Mesothelial cell of epicardium (in vitro differentiated cells): ENCODE measurements at regions not wholly inside any gene's neighbourhood (a gene's known extent, or its start where the extent isn't known, plus 50 kb on each side); places are given as distances from the start of the nearest gene placed in this dataset.

ENCODE experiments used
- DNase-seq, 2 experiments: peaks; one replicate each; pipeline ENCODE4 v3.0.0; 2021; ENCODE audit warnings: low spot score in 2 of 2; ENCODE audit not compliant: unreplicated experiment in 2 of 2
- H3K27ac Mint-ChIP-seq: 2 replicates; pipeline ENCODE4 v1.8.0; 2021; ENCODE audit warnings: mixed read lengths
- H3K27me3 Mint-ChIP-seq: 2 replicates; pipeline ENCODE4 v1.8.0; 2021; ENCODE audit warnings: low read depth, mixed read lengths
- H3K36me3 Mint-ChIP-seq: 2 replicates; pipeline ENCODE4 v1.8.0; 2021; ENCODE audit warnings: mixed read lengths
- H3K4me1 Mint-ChIP-seq: 2 replicates; pipeline ENCODE4 v1.8.0; 2021; ENCODE audit warnings: mixed read lengths
- H3K4me3 Mint-ChIP-seq: 2 replicates; pipeline ENCODE4 v1.8.0; 2021; ENCODE audit warnings: mild to moderate bottlenecking, moderate library complexity, mixed read lengths
- H3K9me3 Mint-ChIP-seq: 2 replicates; pipeline ENCODE4 v1.8.0; 2021; ENCODE audit warnings: mixed read lengths
- TF ChIP-seq, protein P1 (sequence below): fragments of 200-600 bp; sonication (generic); IDR thresholded peaks from one replicate; pipeline ENCODE4 v1.5.0; 2021; ENCODE audit warnings: antibody characterized with exemption; ENCODE audit not compliant: unreplicated experiment

DNA sequence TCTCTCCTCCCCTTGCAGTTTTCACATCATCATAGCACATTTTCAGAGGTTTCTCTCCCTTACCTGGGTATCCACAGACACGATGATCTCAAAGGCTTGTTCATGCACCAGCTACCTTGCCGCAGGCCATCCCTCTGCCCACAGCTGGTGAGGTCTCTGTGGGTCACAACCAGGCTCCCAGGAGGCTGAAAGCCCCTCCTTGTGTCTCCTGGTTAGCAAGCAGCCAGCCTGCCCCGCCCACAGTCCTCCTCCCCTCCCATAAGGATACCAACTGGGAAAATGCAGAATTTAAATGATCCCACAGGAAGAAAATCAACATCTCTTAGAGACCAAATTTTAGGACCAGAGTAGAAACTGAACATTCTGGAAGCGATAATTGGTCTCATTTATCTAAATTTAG lies 213.5 kb upstream of the PPP2R3A start:
- Mint-ChIP-seq H3K9me3 (no peaks in the 10 kb centered on the region), H3K27ac (no peak overlapping the region), H3K4me3 (no peak overlapping the region), H3K36me3 (no peaks in the 10 kb centered on the region), H3K27me3 (peaks cover 25% of the 10 kb centered on the region), H3K4me1 (no peaks in the 10 kb centered on the region)
- TF ChIP-seq, protein P1, sequence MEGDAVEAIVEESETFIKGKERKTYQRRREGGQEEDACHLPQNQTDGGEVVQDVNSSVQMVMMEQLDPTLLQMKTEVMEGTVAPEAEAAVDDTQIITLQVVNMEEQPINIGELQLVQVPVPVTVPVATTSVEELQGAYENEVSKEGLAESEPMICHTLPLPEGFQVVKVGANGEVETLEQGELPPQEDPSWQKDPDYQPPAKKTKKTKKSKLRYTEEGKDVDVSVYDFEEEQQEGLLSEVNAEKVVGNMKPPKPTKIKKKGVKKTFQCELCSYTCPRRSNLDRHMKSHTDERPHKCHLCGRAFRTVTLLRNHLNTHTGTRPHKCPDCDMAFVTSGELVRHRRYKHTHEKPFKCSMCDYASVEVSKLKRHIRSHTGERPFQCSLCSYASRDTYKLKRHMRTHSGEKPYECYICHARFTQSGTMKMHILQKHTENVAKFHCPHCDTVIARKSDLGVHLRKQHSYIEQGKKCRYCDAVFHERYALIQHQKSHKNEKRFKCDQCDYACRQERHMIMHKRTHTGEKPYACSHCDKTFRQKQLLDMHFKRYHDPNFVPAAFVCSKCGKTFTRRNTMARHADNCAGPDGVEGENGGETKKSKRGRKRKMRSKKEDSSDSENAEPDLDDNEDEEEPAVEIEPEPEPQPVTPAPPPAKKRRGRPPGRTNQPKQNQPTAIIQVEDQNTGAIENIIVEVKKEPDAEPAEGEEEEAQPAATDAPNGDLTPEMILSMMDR = no peak
- DNase-seq = no peak

DNA sequence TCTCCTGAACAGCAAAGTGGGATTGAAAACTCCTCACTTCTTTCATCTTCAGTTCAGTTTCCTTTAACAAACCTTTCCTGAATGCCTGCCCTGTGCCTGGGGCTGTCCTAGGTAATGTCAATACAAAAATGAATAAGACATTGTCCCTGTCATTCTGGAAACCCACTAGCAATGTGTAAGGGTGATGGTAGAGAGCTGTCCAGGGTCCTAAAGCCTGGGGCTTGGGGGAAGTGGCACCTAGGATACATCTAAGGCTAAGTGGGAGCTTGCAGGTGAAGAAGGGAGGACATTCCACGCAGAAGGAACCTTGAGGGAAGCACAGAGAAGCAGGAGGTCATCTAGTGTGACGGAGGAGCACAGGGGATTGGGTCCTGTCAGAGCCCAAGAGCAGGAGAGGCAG lies 212.7 kb upstream of the PPP2R3A start:
- Mint-ChIP-seq H3K36me3 (no peaks in the 10 kb centered on the region), H3K4me3 (no peak overlapping the region), H3K27me3 (peaks cover 18% of the 10 kb centered on the region), H3K9me3 (no peaks in the 10 kb centered on the region), H3K27ac (no peak overlapping the region), H3K4me1 (no peaks in the 10 kb centered on the region)
- peak in 1 of 2 experiments; percentile 42 for DNase-seq
- TF ChIP-seq, protein P1 = no peak

DNA sequence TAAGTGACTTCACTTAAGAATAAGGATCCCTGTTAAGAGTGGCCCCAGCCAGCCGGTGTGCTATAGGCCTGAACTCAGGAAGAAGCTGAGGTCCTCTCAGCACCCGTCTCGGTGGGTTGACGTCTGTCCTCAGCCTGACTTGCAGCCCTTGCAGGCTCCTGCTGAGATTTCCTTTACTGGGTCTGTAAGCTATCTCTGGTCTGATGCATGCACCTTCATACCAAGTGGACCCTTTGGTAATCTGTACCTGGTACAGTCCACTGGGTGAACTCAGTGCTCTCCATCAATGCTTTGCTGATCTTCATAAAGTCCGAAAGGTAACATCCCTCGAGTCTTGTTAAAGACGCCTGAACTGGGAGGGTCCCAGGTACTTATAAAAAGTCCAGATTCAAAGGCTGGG lies 212.0 kb upstream of the PPP2R3A start:
- Mint-ChIP-seq H3K4me1 (no peaks in the 10 kb centered on the region), H3K4me3 (no peak overlapping the region), H3K9me3 (no peaks in the 10 kb centered on the region), H3K27me3 (peaks cover 15% of the 10 kb centered on the region), H3K36me3 (no peaks in the 10 kb centered on the region), H3K27ac (no peak overlapping the region)
- DNase-seq = no peak
- TF ChIP-seq, protein P1 = no peak

DNA sequence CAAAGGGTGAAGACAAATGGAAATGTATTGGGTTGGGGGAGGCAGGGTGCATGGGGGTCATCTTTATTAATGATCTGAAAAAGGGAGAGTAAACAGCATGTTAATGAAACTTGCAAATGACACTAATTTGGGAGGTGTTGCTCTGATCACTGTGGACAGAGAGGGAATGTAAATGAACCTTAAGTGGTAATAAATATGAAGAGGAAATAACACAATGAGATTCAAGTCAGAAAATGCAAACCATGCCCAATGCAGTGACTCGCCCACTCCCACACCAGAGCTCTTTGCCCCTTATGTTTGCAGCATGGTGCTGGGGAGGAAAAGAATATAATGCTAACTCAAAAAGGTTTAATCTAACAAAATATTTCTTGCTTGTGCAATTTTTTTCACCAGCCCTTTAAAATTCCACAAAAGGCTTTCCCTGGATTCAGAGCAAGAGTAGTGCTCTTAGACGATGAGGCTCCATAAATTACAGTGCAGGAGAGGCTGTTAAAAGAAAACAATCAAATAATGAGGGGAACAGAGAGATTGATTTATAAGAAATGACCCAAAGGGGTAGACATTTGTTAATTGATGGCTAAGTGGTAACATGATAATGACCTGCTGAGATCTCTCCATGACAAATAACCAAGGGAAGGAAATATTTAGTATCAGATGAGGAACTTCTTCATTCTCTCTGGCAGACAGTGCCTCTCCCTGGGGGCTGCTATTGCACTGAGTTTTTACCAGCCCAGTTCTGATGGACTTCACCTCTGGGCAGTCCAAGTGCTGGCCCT lies 210.0 kb upstream of the PPP2R3A start:
- H3K27ac Mint-ChIP-seq = no peak overlapping the region

DNA sequence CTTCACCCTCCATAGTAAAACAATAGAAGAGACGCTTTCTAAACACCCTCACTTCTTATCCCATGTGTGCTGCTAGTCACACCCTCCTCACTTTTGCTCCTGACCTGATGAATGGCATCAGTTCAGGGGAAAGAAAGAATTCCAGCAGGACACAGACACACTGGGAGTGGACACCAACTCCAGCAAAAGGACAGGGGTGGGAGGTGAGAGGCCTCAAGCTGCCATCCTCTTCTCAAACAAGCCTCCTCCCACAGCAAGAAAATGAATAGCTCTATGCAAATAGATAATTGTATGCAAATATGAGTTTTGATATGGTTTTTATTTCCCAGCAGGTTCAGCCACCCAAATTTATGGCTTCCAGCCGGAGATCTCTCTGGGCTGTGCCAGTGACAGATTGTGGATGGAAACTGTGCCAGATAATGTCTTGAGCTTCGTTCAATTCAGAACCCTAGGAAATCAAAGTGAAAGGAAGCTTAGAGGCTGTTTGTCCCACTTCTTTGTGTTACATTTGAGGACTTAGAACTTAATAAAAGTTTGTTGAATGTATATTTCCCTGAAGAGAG lies 209.3 kb upstream of the PPP2R3A start:
- Mint-ChIP-seq H3K27ac (no peak overlapping the region), H3K4me1 (no peaks in the 10 kb centered on the region), H3K27me3 (peaks cover 10% of the 10 kb centered on the region), H3K9me3 (no peaks in the 10 kb centered on the region), H3K4me3 (no peak overlapping the region), H3K36me3 (no peaks in the 10 kb centered on the region)
- TF ChIP-seq, protein P1 = no peak
- DNase-seq = no peak

More for the DNA sequence above, 210.0 kb upstream of the PPP2R3A start:
- DNase-seq = no peak
- Mint-ChIP-seq H3K9me3 (no peaks in the 10 kb centered on the region), H3K27me3 (peaks cover 12% of the 10 kb centered on the region), H3K4me1 (no peaks in the 10 kb centered on the region), H3K4me3 (no peak overlapping the region), H3K36me3 (no peaks in the 10 kb centered on the region)
- TF ChIP-seq, protein P1 = no peak
